ENCODE measurements at regions not wholly inside any gene's neighbourhood (a gene's known extent, or its start where the extent isn't known, plus 50 kb on each side); places are given as distances from the start of the nearest gene placed in this dataset.

GRCh38 chr2:207422380-207422779, 107.4 kb upstream of the CREB1 start:
- Histone ChIP-seq H3K9me2 (ENCODE audit: insufficient read depth) (no peaks in the 10 kb centered on the region), H3K4me1 (ENCODE audit: insufficient read depth) (peaks cover 16% of the 10 kb centered on the region), H3K27ac (no peak overlapping the region), H3K27me3 (replicated peaks; ENCODE audit: insufficient read depth) (no peaks in the 10 kb centered on the region), H3K9ac (no peak overlapping the region), H3K36me3 (ENCODE audit: low read depth) (no peaks in the 10 kb centered on the region), H3K4me2 (ENCODE audit: unreplicated experiment) (no peak overlapping the region), H3K9me3 (ENCODE audit: low read depth) (no peaks in the 10 kb centered on the region), H3K4me3 (no peak overlapping the region), H3K79me2 (ENCODE audit: insufficient read depth) (no peaks in the 10 kb centered on the region), H2AFZ (no peak overlapping the region), H4K20me1 (ENCODE audit: insufficient read depth) (no peaks in the 10 kb centered on the region), H3F3A (ENCODE audit: insufficient read depth) (peaks cover 26% of the 10 kb centered on the region)
- DNase-seq, result no peak
- in situ Hi-C loops (cut with MboI), result no loop called here
- TF ChIP-seq EZH2 (IDR thresholded peaks at IDR 0.05; ENCODE audit: insufficient read depth, poor library complexity, severe bottlenecking) (no peak), EZH2phosphoT487 (IDR thresholded peaks at IDR 0.05; ENCODE audit: insufficient read depth, low read depth) (no peak)
- WGBS, 2 experiments (ENCODE audit: low coverage in 1 of 2, low lambda C conversion rate in 2 of 2, missing lambda C conversion rate in 2 of 2), result 96 to 99% methylated on average over 3 of the region's 3 CpGs

- Histone ChIP-seq H3K9me3 (ENCODE audit: low read depth) (no peaks in the 10 kb centered on the region), H3K4me1 (ENCODE audit: insufficient read depth) (peaks cover 12% of the 10 kb centered on the region), H3F3A (ENCODE audit: insufficient read depth) (peaks cover 20% of the 10 kb centered on the region), H3K27ac (peak overlapping the region; percentile 61), H3K9ac (no peak overlapping the region), H3K4me3 (no peak overlapping the region), H3K9me2 (ENCODE audit: insufficient read depth) (no peaks in the 10 kb centered on the region), H3K4me2 (ENCODE audit: unreplicated experiment) (no peak overlapping the region), H3K36me3 (ENCODE audit: low read depth) (no peaks in the 10 kb centered on the region), H2AFZ (no peak overlapping the region), H4K20me1 (ENCODE audit: insufficient read depth) (no peaks in the 10 kb centered on the region), H3K27me3 (replicated peaks; ENCODE audit: insufficient read depth) (no peaks in the 10 kb centered on the region), H3K79me2 (ENCODE audit: insufficient read depth) (no peaks in the 10 kb centered on the region)
- TF ChIP-seq EZH2 (IDR thresholded peaks at IDR 0.05; ENCODE audit: insufficient read depth, poor library complexity, severe bottlenecking) (no peak), EZH2phosphoT487 (IDR thresholded peaks at IDR 0.05; ENCODE audit: insufficient read depth, low read depth) (no peak)
- peak; percentile 82 for DNase-seq
- in situ Hi-C loops (cut with MboI), result no loop called here
- WGBS, 2 experiments (ENCODE audit: low coverage in 1 of 2, low lambda C conversion rate in 2 of 2, missing lambda C conversion rate in 2 of 2), result 39 to 44% methylated on average over 3 of the region's 3 CpGs
Observed at GRCh38 chr2:207423886-207424285, 105.9 kb upstream of the CREB1 start.

GRCh38 chr2:207427986-207428385, 101.8 kb upstream of the CREB1 start:
- Histone ChIP-seq H3K4me2 (ENCODE audit: unreplicated experiment) (no peak overlapping the region), H3K27ac (no peak overlapping the region), H3K4me1 (ENCODE audit: insufficient read depth) (peaks cover 17% of the 10 kb centered on the region), H2AFZ (no peak overlapping the region), H3F3A (ENCODE audit: insufficient read depth) (peaks cover 19% of the 10 kb centered on the region), H4K20me1 (ENCODE audit: insufficient read depth) (no peaks in the 10 kb centered on the region), H3K79me2 (ENCODE audit: insufficient read depth) (no peaks in the 10 kb centered on the region), H3K27me3 (replicated peaks; ENCODE audit: insufficient read depth) (no peaks in the 10 kb centered on the region), H3K9ac (no peak overlapping the region), H3K4me3 (no peak overlapping the region), H3K36me3 (ENCODE audit: low read depth) (no peaks in the 10 kb centered on the region), H3K9me3 (ENCODE audit: low read depth) (no peaks in the 10 kb centered on the region), H3K9me2 (ENCODE audit: insufficient read depth) (no peaks in the 10 kb centered on the region)
- DNase-seq, result no peak
- in situ Hi-C loops (cut with MboI), result no loop called here
- WGBS, 2 experiments (ENCODE audit: low coverage in 1 of 2, low lambda C conversion rate in 2 of 2, missing lambda C conversion rate in 2 of 2), result 55 to 58% methylated on average over 2 of the region's 2 CpGs
- TF ChIP-seq EZH2phosphoT487 (IDR thresholded peaks at IDR 0.05; ENCODE audit: insufficient read depth, low read depth) (no peak), EZH2 (IDR thresholded peaks at IDR 0.05; ENCODE audit: insufficient read depth, poor library complexity, severe bottlenecking) (no peak)

GRCh38 chr2:207428573-207428972, 101.2 kb upstream of the CREB1 start:
- in situ Hi-C loops (cut with MboI), result no loop called here
- Histone ChIP-seq H4K20me1 (ENCODE audit: insufficient read depth) (no peaks in the 10 kb centered on the region), H3K4me1 (ENCODE audit: insufficient read depth) (peaks cover 17% of the 10 kb centered on the region), H3K9ac (no peak overlapping the region), H3K4me2 (ENCODE audit: unreplicated experiment) (no peak overlapping the region), H3K79me2 (ENCODE audit: insufficient read depth) (no peaks in the 10 kb centered on the region), H3K4me3 (no peak overlapping the region), H3K9me2 (ENCODE audit: insufficient read depth) (no peaks in the 10 kb centered on the region), H3K27ac (no peak overlapping the region), H3K27me3 (replicated peaks; ENCODE audit: insufficient read depth) (no peaks in the 10 kb centered on the region), H3F3A (ENCODE audit: insufficient read depth) (peaks cover 13% of the 10 kb centered on the region), H2AFZ (no peak overlapping the region), H3K9me3 (ENCODE audit: low read depth) (no peaks in the 10 kb centered on the region), H3K36me3 (ENCODE audit: low read depth) (no peaks in the 10 kb centered on the region)
- no peak for DNase-seq
- TF ChIP-seq EZH2 (IDR thresholded peaks at IDR 0.05; ENCODE audit: insufficient read depth, poor library complexity, severe bottlenecking) (no peak), EZH2phosphoT487 (IDR thresholded peaks at IDR 0.05; ENCODE audit: insufficient read depth, low read depth) (no peak)
- WGBS, 2 experiments (ENCODE audit: low coverage in 1 of 2, low lambda C conversion rate in 2 of 2, missing lambda C conversion rate in 2 of 2), result 92 to 100% methylated on average over 1 of the region's 1 CpG

GRCh38 chr2:207432453-207432852, 97.3 kb upstream of the CREB1 start:
- in situ Hi-C loops (cut with MboI), result no loop called here
- no peaks in the 10 kb centered on the region for H3K9me3 ChIP-seq (ENCODE audit: low read depth)
- H3K27me3 ChIP-seq (replicated peaks; ENCODE audit: insufficient read depth), result no peaks in the 10 kb centered on the region
- H3F3A ChIP-seq (ENCODE audit: insufficient read depth), result no peaks in the 10 kb centered on the region; the same call in 1 of the 2 replicates
- no peak for TF ChIP-seq EZH2 (IDR thresholded peaks at IDR 0.05; ENCODE audit: insufficient read depth, poor library complexity, severe bottlenecking)
- TF ChIP-seq EZH2phosphoT487 (IDR thresholded peaks at IDR 0.05; ENCODE audit: insufficient read depth, low read depth), result no peak
- no peak overlapping the region for H3K27ac ChIP-seq
- H3K4me1 ChIP-seq (ENCODE audit: insufficient read depth), result peaks cover 6% of the 10 kb centered on the region; the same call in 1 of the 2 replicates
- H3K9ac ChIP-seq, result no peak overlapping the region
- DNase-seq, result peak; percentile 58
- no peak overlapping the region for H3K4me3 ChIP-seq
- no peaks in the 10 kb centered on the region for H3K36me3 ChIP-seq (ENCODE audit: low read depth)
- peak overlapping the region; percentile 12 for H3K4me2 ChIP-seq (ENCODE audit: unreplicated experiment)
- WGBS, 2 experiments (ENCODE audit: low coverage in 1 of 2, low lambda C conversion rate in 2 of 2, missing lambda C conversion rate in 2 of 2), result 21 to 26% methylated on average over 3 of the region's 3 CpGs
- H3K9me2 ChIP-seq (ENCODE audit: insufficient read depth), result no peaks in the 10 kb centered on the region
- H3K79me2 ChIP-seq (ENCODE audit: insufficient read depth), result no peaks in the 10 kb centered on the region
- peak overlapping the region; percentile 26; the same call in 1 of the 2 replicates for H2AFZ ChIP-seq
- H4K20me1 ChIP-seq (ENCODE audit: insufficient read depth), result no peaks in the 10 kb centered on the region
